Stimulated activated CD8-positive, alpha-beta memory T cell treated with anti-CD3 and anti-CD28 coated beads, Interleukin-15, amount 100 ng/mL, for 4 hours (primary cell): ENCODE measurements at regions not wholly inside any gene's neighbourhood (a gene's known extent, or its start where the extent isn't known, plus 50 kb on each side); places are given as distances from the start of the nearest gene placed in this dataset.

Source experiments
- DNase-seq, 2 donors: peaks; one replicate each; pipeline ENCODE4 v3.0.0-alpha.2; 2020; ENCODE audit warnings: low read depth in 2 of 2

DNA sequence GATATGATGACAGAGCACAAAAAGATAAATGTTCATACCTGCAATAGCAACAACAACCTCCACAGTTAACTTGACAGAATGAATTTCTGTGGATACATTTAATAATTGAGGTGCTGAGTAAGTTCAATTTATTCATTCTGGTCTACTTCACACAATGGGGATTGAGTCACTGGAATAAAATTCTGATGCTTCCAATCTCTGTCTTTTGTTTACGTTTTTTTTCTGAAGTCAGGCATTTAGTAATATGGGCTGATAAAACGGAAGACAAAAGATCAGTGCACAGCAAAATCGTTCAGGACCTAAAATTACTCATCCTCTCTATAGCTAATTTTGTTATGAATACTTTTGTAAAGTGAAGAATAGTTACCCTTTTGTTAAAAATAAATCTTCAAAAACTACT, 565.9 kb upstream of the CCDC54 start:
- DNase-seq = no peak

DNA sequence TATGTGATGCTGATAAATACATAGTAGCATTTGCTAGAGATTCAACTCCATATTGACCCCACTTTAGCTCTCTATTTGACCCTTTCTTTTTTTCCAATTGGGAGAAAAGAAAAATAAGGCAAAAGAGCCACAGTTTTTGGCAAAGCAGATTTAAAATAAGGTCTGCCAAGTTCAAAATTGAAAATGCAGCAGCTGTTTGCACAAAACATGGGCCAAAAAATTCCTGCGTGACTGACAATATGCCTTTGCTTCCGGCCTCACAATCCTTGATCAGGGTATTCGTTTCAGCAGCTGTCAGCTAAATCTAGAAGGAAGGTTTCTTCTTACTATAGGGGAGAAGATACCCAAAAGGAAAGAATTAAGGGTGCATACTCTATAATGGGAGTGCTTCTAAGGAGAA, 563.5 kb upstream of the CCDC54 start:
- no peak for DNase-seq

DNA sequence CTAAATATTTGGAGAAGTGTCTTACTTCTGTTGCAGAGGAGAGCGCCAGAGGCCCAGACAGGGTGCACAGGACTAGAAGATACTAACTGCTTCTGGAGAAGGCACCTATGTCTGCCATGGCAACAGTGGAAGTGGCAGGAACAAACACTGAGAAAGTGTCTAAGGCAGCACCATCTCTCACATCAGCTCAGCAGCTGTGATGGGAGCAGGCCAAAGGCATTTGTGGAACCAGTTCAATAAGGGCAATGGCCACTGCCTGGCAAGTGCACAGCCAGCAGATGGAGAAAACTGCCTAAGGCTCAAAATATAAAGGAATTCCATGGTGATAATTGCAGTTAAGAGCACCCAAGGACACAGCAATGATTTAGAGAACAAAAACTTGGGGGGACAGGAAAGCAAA, 563.0 kb upstream of the CCDC54 start:
- DNase-seq = no peak

DNA sequence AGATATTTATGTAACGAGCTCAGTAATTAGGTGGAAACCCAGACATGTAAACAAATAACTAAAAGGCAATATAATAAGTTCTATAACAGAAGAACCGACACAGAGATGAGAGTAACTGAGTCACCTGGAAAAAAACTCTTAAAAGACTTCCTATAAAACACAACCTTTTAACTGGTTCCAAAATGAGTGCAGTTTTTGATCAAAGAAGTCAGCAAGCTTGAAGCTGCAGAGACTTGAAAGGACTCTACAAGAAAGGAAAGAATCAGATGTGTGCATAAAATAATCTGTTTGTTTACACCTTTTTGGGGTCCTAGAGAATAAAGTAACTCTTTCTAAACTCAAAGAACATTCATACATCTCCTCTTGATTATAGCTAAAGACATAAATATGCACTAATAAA, 560.4 kb upstream of the CCDC54 start:
- DNase-seq = no peak

DNA sequence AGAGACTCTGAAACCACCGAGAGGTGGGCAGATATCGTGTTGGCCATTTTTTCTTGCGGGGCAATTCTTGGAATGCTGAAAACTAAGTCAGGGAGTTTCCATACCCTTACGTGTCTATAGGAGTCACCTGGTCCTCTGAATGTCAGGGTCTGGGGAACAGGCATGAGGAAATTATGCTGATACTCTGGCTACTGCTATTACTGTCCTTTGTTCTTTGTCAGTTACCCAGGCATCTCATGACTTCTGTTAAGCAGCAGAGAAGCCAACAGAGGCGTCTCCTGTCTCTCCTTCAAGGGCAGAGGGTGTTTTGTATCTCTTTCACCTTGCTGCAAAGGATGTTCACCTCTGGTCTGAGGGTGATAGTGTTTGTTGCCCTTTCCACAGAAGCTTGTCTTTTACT, 559.5 kb upstream of the CCDC54 start:
- DNase-seq = no peak

DNA sequence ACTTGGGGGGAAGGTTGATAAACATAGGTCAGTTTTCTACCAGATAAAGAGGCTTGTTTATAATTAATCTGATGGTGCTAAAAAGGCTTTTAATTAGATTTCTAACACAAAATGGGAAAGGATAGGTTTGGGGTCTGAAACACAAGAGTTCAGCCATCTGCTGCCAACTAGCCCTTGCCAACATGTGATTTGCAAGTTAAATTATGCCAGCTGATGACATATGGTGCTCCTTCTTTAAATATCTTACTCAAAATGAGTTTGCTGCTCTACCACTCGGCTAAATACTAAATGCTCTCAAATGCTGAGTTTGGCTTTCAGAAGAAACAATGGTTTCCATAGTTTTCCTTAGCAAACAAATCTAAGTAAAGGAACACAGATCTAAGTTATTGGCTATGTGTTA, 557.8 kb upstream of the CCDC54 start:
- DNase-seq = no peak

DNA sequence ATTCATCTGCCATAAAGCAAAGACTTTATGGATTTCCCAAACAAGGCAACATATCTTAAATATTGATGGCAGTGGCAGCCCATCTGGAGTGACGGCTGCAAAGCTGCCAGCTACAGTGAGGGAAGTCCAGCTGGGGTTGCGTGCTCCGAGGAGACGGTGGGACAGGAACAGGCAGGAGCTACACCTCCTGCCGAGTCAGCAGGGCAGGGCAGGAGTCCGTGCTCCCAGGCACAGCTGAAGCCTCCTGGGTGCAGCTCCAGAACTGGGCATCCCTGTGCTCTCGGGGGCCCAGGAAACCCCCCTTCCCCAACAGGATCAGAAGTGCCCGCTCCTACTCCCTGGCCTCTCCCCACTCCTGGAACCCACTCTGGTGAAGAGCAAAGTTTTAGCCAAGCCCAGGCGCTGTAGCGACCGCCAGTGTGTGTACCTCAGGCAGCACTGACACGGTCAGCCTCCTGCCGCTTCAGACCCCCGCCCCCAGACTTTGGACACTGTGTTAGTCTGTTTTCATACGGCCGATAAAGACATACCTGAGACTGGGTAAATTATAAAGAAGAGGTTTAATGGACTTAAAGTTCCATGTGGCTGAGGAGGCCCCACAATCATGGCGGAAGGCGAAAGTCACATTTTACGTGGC, 556.4 kb upstream of the CCDC54 start:
- no peak for DNase-seq

DNA sequence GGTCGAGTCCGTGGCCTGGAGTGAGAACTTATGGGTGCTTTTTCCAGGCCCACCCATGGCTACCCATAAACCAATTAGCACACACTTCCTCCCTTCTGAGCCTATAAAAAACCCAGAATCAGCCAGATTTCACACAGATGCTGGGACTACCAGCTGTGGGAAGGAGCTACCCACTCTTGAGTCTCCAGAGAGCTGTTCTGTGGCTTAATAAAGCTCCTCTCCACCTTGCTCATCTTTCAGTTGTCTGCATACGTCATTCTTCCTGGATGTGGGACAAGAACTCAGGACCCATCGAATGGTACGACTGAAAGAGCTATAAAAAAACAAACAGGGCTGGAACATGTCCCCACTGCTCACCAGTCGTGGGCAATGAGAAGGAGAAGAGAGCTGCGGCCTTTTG, 555.4 kb upstream of the CCDC54 start:
- no peak for DNase-seq

DNA sequence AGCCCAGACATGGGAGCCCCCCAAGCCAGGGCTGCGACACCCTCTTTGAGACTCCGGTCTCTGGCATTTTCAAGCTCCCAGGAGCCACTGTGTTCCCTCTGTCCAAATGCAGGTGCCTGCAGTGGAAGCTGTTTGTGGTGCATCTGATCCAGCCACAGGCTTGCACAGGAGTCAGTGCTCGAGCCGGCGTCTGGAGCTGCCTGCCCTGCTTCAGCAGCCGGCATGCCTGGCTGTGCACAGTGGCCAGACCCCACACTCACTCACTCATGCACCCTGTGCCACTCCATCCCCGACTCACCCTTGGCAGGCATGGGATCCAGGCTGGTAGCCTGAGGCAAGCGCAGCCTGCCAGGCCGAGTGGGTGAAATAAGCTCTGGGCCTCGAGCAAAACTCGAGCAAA, 555.0 kb upstream of the CCDC54 start:
- no peak for DNase-seq

DNA sequence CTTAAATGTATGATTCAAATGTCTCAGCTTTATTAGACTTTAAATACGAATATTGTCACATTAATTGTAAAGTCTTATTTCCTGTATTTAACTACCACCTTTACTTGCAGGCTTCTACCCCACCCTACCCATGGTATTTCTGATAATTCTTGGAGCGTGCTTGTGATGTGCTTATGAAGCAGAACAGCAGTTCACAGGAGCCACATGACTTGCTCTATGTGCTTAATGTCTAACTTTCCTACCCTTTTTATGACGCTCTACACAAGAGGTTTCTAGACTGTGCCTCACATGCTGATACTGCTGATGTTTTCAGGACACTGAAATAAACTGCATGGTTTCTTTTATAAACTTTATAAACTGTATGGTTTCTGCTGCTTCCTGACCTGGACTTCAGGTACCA, 553.5 kb upstream of the CCDC54 start:
- no peak for DNase-seq

DNA sequence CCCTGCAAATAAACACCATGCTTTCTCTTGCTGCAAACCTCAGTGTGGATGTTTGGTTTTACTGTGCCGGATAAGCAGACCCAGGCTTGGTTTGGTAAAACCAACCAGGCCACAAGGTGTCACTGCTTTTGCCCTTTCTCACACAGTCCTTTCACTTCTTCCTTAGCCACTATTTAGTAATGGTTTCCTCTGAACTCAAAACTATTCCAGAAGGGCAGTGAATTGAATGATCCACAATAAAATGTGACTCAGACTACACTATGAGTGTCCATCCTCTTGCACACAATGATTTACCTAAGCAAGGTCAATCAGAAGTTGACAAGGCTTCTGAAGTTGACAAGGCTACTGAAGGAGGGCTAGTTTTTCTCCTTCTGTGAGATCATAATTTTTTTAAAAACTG, 552.4 kb upstream of the CCDC54 start:
- no peak for DNase-seq

DNA sequence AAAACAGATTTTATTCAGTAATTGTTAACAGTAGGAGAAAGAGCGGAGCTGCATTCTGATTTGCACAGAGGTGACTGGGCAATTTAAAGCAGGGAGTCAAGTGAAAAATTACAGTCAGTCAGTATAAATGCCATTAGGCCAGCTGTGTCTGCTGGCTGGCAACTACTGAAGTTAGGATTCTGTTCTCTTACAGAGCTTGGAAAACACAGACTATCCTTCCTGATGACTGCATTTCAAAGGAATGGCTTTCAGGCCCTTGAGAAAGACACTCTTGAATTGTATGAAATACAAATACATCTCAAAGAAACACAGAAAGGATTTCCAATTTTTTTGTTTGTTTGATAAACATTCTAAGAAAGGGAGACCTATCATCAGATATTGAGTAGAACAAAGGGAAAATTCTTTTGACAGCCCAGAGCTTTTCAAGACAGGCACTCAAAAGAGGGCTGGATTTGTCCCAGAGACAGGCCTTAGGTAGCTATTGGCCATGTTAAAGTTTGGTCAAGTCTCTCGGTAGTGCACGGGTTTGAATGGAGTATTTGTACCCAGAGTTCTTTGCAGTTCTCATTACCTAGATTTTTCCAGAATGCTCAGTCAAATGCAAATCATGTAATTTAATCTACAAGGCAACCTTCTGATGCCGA, 551.2 kb upstream of the CCDC54 start:
- no peak for DNase-seq

DNA sequence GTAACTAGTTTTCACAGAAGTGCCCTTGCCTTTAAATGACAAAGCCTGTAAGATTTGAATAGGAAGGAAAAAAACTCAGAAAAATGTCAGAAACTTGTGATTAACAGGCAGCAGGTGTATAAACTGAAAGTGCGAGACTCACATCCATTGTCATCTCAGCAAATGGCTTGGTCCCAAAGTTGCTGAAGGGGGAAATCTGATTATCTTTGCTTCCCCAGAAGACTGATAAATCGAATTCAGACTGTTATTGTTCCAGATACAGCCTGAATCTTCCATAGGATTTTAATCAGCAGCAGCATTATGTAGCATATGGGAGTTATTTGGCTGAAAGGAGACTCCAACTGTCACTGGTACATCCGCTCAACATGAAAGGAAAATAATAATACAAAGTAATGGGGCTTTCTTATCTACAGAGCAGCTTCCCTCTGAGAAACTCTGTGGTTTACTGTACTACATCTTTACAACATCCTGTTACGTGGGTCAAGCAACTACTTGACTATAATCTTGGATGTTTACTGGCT, 550.4 kb upstream of the CCDC54 start:
- DNase-seq = no peak

DNA sequence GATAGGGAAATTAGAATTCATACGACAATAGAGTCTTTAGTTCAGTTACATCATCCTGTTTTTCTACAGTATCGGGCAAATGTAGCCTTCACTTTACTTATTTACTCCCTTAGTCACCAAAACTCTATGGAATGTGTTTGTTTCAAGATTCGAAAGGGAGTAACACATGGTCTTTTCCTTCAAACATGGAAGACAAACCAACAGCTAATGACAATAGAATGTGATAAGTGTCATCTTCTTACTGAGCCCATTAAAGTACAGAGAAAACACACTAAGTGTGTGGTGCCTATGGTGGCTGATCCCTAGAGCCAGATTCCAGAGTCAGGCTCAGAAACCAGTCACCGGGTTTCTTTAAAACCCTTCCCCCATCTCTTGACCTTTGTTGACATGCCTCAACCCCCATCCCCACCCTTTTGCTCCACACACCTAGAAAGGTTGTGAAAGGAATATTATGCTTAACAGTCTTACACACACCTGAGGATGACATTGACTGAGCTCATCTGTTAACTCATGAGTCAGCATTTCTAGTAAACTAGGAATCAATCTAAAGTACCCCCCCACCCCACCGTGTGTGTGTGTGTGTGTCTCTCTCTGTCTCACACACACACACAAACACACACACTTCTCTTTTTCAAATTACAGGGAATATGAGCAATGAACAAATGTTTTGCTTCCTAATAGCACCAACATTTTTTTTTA, 549.6 kb upstream of the CCDC54 start:
- no peak for DNase-seq

DNA sequence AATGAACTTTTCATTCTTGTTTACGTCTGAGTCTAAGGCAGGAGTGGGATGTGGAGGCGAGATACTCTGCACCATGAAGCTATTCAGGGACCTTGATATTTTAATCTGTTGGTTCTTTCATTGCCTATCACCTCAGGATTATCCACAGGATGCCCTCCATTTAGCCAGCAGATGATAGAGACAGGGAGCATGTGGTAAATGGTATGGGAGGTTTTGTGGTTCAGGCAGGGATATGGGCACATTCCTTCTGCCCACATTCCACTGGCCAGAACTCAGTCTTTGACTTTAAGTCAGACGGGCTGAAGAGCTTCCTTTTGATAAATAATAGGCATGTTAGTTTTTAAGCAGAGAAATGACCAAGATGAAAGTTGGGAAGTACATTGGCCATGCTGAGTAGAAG, 548.0 kb upstream of the CCDC54 start:
- no peak for DNase-seq

DNA sequence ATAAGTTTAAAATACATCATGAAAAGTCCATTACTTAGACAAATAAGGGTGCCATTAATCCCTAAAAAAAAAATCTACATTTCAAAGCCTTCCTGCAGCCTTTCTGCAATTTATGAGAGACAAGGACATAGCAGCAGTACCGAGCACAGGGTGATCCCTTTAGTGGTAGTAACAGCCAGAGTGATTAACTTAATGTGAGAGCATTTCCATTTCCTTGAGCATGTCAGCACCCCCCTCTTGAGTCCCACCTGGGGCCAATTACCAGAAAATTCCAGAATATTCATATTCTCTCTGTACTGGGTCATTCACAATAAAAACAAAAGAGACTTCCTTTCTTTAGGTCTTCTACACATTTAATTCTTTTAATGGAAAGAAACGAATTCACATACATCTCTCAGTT, 546.9 kb upstream of the CCDC54 start:
- DNase-seq = no peak

DNA sequence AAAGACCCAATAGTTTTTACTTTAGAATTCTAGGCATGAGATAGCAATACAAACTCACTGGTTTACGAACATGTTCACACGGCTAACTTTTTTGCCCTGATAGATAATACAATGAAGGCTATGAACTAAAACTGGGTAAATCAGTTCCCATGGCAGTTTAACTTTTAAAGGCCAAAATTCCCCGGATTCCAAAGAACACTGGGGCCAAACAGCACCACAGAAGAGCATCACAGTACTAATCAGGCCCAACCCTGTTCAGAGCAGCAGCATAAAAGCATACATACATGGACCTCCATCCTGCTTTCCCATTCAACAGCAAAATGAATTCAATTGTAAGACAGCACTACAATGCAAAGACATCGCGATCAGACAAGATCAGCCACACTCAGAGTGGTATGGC, 540.3 kb upstream of the CCDC54 start:
- no peak for DNase-seq

DNA sequence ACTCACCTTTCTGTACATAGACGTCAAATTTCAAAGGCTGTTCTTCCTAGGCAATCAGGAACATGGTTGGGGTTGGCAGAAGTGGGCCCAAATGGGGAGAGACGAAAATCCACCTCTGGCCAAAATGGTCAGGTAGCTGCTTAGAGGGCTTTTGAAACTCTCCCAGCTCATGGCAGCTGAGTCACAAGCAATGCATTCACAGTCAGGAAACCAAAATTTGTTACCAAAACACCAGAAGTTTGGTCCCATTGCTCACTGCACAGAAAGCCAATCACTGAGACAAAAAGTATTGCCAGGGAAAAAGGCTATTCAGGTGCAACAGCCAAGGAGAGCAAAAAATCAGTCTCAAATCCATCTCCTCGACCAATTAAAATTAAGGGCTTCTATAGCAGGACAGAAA, 539.6 kb upstream of the CCDC54 start:
- DNase-seq = no peak

DNA sequence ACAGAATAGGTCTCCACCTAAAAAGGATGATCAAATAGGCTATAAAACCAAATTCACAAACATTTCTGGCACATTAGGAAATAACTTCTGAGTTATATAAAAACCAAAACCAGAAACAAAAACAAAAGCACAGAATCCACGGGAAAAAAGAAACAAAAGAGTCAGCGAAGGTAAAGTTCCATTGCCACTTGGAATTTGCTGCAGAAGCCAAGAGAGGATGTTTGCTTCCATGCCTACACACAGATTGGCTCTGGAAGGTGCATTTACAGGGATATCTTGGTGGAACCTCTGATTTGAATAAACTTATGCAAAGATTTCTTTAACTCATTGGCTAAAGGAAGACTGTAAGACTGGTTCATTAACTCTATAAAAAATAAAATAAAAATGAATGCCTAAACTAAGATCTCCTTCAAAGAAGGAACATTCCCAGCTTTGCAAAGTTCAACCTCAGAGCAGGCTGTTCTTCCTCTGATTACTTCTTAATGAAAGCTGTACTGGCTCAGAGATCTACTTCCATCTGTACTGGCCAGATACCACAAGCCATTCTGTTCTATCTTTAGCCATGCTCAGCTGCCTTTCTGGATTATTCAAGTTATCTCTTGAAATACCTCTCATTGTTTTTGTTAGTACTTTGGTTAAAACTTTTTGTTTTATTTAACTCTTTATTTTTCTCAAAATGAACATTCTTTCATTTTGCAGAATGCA, 537.5 kb upstream of the CCDC54 start:
- DNase-seq = no peak

DNA sequence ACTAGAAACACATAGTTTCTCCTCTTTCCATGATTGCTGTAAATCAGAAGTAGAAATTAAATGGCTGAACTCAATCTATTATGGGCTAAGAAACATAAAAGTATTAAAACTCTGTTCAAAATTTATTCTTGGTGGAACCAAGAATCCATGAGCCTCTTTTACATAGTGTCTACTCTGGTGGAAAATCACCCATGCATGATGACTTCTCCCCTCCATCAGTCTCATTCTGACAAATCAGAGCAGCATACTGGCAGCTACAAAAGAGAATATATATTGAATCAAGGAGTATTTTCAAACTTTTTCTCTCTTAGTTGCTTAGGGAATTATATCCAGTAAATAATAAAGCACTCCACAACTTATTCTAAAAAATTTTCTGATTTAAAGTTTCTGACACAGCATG, 536.9 kb upstream of the CCDC54 start:
- no peak for DNase-seq

DNA sequence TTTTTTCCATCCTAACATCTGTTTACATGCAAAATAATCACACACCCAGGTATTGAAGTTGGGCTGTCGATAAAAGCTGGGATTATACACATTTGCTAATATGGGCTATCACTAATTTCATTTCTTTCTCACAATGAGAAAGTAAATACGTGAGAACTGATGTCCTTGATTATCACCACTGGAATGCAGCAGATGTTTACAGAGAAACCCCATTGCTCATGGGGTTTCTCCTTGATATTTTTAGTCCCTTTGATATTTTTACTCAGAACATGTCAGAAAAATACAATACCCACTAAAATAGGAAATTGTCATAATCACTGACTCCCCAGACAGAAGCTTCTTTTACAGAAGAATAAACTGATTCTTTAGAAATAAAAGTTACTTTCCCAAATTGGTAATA, 535.1 kb upstream of the CCDC54 start:
- no peak for DNase-seq

DNA sequence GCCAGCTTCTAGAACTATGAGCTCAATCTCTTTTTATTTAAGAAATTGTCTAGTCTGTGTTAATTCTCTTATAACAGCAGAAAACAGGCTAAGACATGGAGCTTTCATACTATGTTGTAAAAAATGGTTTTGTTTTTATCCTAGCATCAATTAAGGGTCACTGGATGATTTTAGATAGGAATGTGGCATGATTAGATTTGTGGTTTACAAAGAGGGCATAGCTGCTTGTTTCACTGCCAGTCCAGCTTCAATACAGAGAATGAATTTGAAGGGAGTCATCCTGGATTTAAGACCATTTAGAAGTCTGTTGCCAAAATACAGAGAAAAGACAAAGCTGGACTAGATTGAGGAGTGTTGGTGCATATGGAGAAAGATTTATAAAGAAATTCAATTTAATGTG, 532.6 kb upstream of the CCDC54 start:
- no peak for DNase-seq

DNA sequence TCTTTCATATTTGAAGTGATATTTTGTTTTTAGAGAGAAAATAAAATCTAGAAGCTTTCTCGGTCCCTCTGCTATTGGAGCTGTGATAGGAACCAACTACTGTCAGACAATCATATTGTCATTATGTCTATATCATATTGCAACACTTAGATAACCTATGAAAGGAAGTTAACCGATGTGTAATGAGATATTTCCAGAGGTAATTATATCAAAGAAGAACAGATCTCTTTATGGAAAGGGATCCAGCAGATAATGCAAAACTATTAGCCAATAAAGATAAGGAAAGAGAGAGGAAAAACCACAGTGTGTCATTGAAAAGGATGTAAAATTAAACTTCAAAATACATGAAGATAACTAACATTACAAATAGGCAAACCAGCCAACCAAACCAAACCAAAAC, 529.1 kb upstream of the CCDC54 start:
- DNase-seq = no peak
